ENCODE measurements at regions not wholly inside any gene's neighbourhood (a gene's known extent, or its start where the extent isn't known, plus 50 kb on each side); places are given as distances from the start of the nearest gene placed in this dataset.

DNA sequence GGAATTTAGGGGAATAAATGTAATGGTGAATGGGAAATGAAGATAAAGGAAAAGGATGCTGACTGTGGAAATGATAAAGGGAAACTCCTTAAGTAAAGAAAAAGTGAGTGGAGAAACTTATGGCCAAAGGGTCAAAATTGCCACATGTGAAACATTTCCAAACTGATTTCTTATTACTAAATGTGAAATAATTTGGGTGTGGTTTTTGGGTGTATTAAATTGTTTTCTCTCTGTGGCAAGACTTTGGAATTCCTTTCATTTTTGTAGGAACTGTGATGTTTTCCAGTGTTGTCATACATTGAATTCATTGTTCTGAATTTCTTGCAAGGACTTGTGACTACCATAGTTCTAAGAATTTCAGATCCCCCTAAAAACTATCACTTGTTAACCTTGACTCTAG, 1891.5 kb upstream of the SEL1L start:
- TF ChIP-seq POLR2A (IDR thresholded peaks at IDR 0.05; ENCODE audit: low read depth, low read length) (no peak), POLR2AphosphoS5 (IDR thresholded peaks at IDR 0.05; ENCODE audit: insufficient read depth, low read depth, low read length) (no peak), EZH2 (IDR thresholded peaks at IDR 0.05; ENCODE audit: borderline replicate concordance, low read depth, low read length, severe bottlenecking) (no peak), JUN (IDR thresholded peaks at IDR 0.05; ENCODE audit: borderline replicate concordance, insufficient read depth, insufficient read length, low read depth) (no peak), GATA2 (IDR thresholded peaks at IDR 0.05; ENCODE audit: insufficient read depth, insufficient read length, low read depth, low read length) (no peak), FOS (IDR thresholded peaks at IDR 0.05; ENCODE audit: borderline replicate concordance, insufficient read depth, low read length) (no peak), MYC (IDR thresholded peaks at IDR 0.05; ENCODE audit: low read depth, low read length) (no peak)
- TF ChIP-seq, protein P1, sequence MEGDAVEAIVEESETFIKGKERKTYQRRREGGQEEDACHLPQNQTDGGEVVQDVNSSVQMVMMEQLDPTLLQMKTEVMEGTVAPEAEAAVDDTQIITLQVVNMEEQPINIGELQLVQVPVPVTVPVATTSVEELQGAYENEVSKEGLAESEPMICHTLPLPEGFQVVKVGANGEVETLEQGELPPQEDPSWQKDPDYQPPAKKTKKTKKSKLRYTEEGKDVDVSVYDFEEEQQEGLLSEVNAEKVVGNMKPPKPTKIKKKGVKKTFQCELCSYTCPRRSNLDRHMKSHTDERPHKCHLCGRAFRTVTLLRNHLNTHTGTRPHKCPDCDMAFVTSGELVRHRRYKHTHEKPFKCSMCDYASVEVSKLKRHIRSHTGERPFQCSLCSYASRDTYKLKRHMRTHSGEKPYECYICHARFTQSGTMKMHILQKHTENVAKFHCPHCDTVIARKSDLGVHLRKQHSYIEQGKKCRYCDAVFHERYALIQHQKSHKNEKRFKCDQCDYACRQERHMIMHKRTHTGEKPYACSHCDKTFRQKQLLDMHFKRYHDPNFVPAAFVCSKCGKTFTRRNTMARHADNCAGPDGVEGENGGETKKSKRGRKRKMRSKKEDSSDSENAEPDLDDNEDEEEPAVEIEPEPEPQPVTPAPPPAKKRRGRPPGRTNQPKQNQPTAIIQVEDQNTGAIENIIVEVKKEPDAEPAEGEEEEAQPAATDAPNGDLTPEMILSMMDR (IDR thresholded peaks at IDR 0.05; ENCODE audit: extremely low read depth in 1 of 2, insufficient read depth in 1 of 2, low read depth in 1 of 2, low read length in 2 of 2), result no peak
- TF ChIP-seq, protein P2, sequence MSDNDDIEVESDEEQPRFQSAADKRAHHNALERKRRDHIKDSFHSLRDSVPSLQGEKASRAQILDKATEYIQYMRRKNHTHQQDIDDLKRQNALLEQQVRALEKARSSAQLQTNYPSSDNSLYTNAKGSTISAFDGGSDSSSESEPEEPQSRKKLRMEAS (IDR thresholded peaks at IDR 0.05; ENCODE audit: insufficient read depth, insufficient read length), result no peak
